ENCODE measurements at regions not wholly inside any gene's neighbourhood (a gene's known extent, or its start where the extent isn't known, plus 50 kb on each side); places are given as distances from the start of the nearest gene placed in this dataset.

GRCh38 chr5:57692582-57693487 is 210.2 kb upstream of the ACTBL2 start:
- no peak for DNase-seq

GRCh38 chr5:57690724-57691123 is 208.1 kb upstream of the ACTBL2 start:
- DNase-seq: no peak

- DNase-seq: no peak
These were observed 205.0 kb upstream of the ACTBL2 start for GRCh38 chr5:57687596-57687995.

DNA sequence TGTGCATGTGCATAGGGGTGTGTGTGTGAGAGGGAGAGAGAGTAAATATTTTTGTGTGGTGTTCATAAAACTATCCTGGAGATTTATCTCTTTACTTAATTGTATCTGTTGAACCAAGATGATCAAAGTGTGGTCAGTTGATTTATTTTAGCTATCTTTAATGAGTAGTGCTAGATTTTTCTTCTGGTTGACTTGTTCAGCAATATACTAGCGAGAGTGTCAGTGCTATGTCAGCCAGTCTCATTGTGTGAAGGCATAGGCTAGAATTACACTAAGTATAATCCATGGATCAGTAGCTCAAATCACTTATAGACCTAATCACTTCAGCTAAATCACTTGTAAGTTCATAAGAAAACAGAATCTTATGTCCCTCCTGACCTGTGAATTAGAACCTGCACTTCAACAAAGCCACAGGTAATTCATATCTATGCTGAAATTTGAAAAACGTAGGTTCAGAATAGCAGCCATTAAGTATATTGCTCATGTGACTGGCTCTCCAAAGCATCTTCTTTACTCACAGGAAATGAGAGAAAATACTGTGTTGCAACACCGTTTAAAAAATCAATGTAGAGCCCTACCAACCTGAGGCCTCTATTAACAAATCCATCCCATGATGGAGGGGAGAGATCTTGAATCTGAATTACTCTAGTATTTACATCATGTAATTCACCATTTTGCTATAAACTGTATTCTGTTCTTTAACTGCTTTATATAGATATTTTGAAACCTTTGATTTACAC is 203.1 kb upstream of the ACTBL2 start:
- DNase-seq: no peak

GRCh38 chr5:57684299-57684702 is 201.7 kb upstream of the ACTBL2 start:
- DNase-seq: no peak

DNA sequence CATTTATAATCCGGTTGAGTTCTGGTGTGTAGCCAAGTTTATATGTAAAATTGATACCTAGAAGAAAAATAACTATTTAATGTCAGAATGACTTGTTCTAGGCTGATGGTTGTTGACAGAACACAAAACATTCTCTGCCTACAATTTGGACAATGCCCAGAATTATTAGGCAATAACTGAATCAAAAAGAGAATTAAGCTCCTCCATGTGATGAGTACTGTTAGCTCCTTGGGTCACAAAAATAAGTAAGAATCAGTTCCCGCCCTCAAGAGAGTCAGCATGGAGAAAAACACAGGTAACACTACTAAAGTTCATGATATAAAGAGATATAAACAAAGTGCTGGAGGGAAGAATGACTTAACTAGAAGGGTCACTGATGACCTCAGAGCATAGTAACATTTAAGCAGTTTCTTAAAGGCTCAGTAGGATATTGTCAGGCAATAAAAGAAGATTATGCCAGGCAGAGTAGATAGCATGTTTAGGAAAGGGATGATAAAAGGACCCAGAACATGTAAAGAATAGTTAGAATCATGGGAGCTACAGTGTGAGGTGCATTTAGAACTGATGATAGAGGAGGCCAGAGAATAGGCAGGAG is 200.5 kb upstream of the ACTBL2 start:
- DNase-seq: no peak

GRCh38 chr5:57681942-57682341 is 199.3 kb upstream of the ACTBL2 start:
- no peak for DNase-seq

- no peak for DNase-seq
These were observed 198.1 kb upstream of the ACTBL2 start for GRCh38 chr5:57680686-57681085.

DNA sequence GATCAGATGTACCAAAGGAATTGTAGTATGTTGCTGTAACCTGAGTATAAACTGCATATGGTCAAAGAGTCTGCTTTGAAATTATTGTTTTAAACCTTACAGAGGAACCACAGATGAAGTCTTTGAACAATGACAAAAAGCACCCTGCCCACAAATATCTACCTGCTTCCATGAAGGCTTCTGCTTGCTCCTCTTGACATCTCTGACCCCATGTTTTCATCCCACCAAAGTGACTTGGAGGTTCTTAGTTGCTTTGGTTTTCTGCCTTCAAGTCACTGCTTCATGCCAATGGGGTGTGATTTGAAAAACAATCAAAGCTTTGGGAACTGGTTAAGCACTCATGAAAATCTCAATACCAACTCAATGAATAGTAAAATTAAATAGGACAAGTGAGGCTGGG is 194.6 kb upstream of the ACTBL2 start:
- DNase-seq: no peak

GRCh38 chr5:57676222-57677098 is 193.8 kb upstream of the ACTBL2 start:
- DNase-seq: no peak

GRCh38 chr5:57675236-57675635 is 192.6 kb upstream of the ACTBL2 start:
- DNase-seq: no peak

DNA sequence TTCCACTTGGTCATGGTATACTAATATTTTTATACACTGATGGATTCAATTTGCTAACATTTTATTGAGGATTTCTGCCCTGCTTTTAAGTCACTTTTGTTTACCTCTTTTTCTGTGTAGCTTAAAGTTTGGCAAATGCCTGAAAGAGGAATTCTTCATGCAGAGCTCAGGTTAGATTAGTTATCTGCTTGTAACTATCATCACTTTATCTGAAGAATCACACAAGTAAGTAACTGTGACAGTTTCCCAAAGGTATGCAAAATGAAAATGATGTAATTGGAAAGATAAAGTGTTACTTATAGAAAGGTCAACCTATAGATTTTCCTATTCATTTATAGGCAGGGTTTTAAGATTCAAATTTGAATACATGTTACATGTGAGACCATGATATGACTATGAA is 188.8 kb upstream of the ACTBL2 start:
- no peak for DNase-seq

DNA sequence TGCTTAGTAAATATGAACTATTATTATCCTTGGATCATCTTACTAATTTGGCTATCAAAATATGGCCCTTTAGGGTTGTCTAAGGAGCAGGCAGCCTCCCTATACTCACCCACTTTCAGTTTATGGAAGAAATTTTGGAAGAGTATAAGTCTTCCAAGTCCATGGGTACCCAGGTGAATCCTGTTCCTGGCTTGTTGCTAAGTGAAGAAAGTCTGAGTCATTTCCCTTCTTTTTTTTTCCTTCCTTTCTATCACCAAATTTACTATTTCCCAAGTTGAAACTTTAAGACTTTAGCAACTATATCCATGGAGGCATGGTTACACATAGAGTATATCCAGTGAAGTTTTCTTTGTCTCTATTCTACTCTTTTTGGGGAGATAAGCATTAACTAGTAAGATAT is 184.0 kb upstream of the ACTBL2 start:
- no peak for DNase-seq

DNA sequence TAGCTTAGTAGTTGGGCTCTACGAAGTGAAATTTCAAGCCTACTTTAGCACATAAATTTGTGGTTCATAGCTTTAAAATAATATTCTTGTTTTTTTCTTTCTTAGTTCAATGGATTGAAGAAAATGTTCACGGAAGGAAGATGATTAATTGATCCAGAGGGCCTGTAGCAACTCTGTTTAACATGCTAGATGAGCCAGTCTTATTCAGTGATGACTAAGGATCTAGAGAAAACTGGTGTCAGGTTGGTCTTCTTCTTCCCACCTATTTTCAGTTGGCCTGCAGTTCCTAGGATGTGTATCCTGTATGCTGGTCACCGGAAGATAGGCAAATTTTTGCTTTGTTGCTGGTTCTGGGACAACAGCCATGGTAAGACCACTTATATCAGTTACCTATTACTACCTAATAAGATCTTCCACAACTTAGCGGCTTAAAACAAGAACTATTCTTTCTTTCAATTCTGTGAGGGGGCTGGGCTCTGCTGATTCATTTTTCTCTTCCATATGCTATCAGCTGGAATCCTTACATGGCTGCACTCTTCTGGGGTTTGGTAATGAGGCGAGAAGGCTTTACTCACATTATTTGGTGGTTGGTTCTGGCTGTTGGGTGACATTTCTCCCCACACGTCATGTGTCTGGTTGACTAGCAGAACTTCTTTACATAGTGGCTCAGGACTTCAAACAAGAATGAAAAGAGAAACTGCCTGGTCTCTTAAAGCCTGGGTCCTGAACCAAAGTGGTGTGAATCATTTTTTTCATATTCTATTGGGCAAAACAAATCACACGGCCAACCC is 182.7 kb upstream of the ACTBL2 start:
- DNase-seq: no peak

GRCh38 chr5:57664700-57665099 is 182.1 kb upstream of the ACTBL2 start:
- DNase-seq: no peak

DNA sequence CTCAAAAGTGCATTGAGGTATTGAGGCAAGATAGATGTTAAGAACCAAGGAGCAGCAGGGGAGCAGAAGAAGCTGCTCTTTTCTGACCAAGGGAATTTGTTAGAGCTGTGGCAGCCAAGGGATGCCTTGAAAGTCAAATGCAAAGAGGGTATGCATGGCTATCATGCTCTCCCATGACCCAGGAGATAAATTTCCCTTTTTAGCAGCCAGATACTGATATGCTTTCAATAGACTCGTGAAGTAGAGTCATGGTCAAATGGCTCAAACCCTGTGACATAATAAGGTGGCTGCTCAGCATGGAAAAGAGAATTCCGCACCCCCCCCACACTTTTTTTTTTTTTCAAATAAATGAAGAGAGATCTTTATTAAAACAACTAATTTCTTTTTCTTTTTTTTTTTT is 180.9 kb upstream of the ACTBL2 start:
- no peak for DNase-seq

DNA sequence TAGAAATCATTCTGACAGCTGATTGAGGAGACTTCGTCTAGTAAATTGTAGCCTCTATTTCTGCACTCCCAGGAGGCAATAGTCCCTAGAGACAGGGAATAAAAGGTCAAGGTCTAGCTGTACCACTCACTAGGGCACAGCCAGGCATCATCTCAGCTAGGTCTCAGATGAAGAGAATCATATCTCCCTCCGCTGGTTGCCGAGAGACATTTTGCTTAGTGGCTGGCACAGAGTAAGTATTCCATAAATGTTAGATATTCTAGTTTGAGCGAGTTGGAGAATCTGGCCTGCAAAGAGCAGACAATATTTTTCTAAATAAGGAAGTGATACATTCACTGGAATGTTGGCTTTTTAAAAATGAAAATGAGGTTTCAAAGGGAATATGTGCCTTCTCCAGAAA is 180.4 kb upstream of the ACTBL2 start:
- DNase-seq: no peak

GRCh38 chr5:57659886-57660285 is 177.3 kb upstream of the ACTBL2 start:
- DNase-seq: no peak

DNA sequence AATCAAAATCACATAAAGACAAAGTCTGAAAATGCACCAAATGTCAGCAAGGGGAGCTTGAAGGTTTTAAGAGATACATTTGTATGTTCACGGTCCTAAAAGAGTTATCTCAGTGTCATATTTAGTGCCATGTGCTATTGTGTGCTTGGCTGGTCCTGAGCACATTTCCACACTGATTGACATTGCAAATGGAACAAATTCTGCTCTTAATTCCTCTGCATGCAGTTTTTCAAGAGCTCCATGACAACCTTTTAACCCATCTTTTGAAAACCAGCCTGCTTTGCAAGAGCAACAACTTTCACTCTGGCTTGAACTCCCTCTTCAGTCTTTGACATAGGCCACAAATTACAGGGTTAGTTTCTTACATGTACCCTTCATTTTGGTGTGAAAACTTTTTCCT is 175.4 kb upstream of the ACTBL2 start:
- DNase-seq: no peak

DNA sequence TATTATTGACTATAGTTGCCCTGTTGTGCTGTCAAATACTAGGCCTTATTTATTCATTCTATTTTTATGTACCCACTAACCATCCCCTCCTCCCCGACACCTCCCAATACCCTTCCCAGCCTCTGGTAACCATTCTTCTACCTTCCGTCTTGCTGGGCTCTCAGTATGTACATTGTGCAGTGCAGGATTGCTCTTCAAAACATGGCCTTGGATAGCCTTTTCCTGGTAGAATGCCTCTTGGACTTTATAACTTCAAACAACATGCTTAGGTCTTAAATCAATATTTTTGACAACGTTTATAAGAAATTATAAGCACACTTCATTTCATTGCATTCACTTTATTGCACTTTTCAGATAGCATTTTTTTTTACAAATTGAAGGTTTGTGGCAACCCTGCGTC is 172.6 kb upstream of the ACTBL2 start:
- no peak for DNase-seq

- no peak for DNase-seq
These were observed 171.2 kb upstream of the ACTBL2 start for GRCh38 chr5:57653636-57654290.
